IMR-90 (cell line): ENCODE measurements at regions not wholly inside any gene's neighbourhood (a gene's known extent, or its start where the extent isn't known, plus 50 kb on each side); places are given as distances from the start of the nearest gene placed in this dataset.

Experiments
- ATAC-seq: fragments of 200-7000 bp; cut with Tn5 transposase; 2 replicates; pipeline ENCODE4 v1.9.1; 2020; ENCODE audit warnings: low read depth, mild to moderate bottlenecking, moderate library complexity
- BruUV-seq: library from RNA; stranded (reverse); fragments of 400-500 nt; replicated peaks from 2 replicates; lab custom pipeline; 2021; lab: Mats Ljungman, UMichigan
- CTCF ChIA-PET: fragments of 300-600 bp; formaldehyde crosslinking; extraction: SDS; loops from one replicate; lab custom pipeline; 2021; ENCODE audit warnings: antibody characterized with exemption; lab: Yijun Ruan, JAX
- POLR2A ChIA-PET: fragments of 300-600 bp; sonication (Branson Sonifier 250); formaldehyde crosslinking; loops from one replicate; lab custom pipeline; 2022; ENCODE audit warnings: antibody characterized with exemption; ENCODE audit not compliant: unreplicated experiment; lab: Charles Lee
- DNase-seq: peaks from one replicate; pipeline ENCODE4 v3.0.0; 2013
- H2AFZ ChIP-seq: replicated peaks from 2 replicates; pipeline ENCODE3; 2013; ENCODE audit warnings: low read length, mild to moderate bottlenecking; ENCODE audit not compliant: poor library complexity
- H2AK5ac ChIP-seq: 2 replicates; pipeline ENCODE4 v1.6.1; 2013; ENCODE audit warnings: low read depth, low read length, inconsistent platforms
- H2AK9ac ChIP-seq: replicated peaks from 2 replicates; pipeline ENCODE3; 2013; ENCODE audit warnings: mild to moderate bottlenecking, low read depth, low read length, moderate library complexity; ENCODE audit not compliant: poor library complexity
- H2BK120ac ChIP-seq: 2 replicates; pipeline ENCODE4 v1.6.1; 2013; ENCODE audit warnings: low read depth, low read length, inconsistent platforms
- H2BK15ac ChIP-seq: 3 replicates; pipeline ENCODE4 v1.6.1; 2013; ENCODE audit warnings: low read depth, low read length, inconsistent platforms
- H2BK20ac ChIP-seq: 2 replicates; pipeline ENCODE4 v1.6.1; 2013; ENCODE audit warnings: low read depth, mild to moderate bottlenecking, inconsistent platforms, low read length, moderate library complexity
- H2BK5ac ChIP-seq: 2 replicates; pipeline ENCODE4 v1.6.1; 2013; ENCODE audit warnings: mild to moderate bottlenecking, low read depth, low read length, inconsistent platforms; ENCODE audit not compliant: poor library complexity, severe bottlenecking
- H3K14ac ChIP-seq: replicated peaks from 2 replicates; pipeline ENCODE4 v1.6.1; 2013; ENCODE audit warnings: low read depth, low read length, inconsistent platforms
- H3K18ac ChIP-seq: 2 replicates; pipeline ENCODE4 v1.6.1; 2013; ENCODE audit warnings: low read depth, low read length, control low read depth
- H3K23ac ChIP-seq: 2 replicates; pipeline ENCODE4 v1.6.1; 2013; ENCODE audit warnings: low read depth, low read length, inconsistent platforms
- H3K27ac ChIP-seq: 2 replicates; pipeline ENCODE4 v1.5.1; 2013; ENCODE audit warnings: mild to moderate bottlenecking, control low read depth, low read length; ENCODE audit not compliant: insufficient read depth
- H3K27me3 ChIP-seq: 2 replicates; pipeline ENCODE4 v1.6.1; 2013; ENCODE audit warnings: low read length; ENCODE audit not compliant: control insufficient read depth, insufficient read depth
- H3K36me3 ChIP-seq: 2 replicates; pipeline ENCODE4 v1.6.1; 2013; ENCODE audit warnings: low read length, mixed read lengths; ENCODE audit not compliant: control insufficient read depth, insufficient read depth
- H3K4ac ChIP-seq: 2 replicates; pipeline ENCODE4 v1.6.1; 2013; ENCODE audit warnings: low read depth, low read length, inconsistent platforms
- H3K4me1 ChIP-seq: 2 replicates; pipeline ENCODE4 v1.6.1; 2013; ENCODE audit warnings: low read length, mixed read lengths; ENCODE audit not compliant: control insufficient read depth, insufficient read depth
- H3K4me2 ChIP-seq: 2 replicates; pipeline ENCODE4 v1.6.1; 2013; ENCODE audit warnings: low read depth, mild to moderate bottlenecking, control low read depth, low read length, moderate library complexity
- H3K4me3 ChIP-seq: 2 replicates; pipeline ENCODE4 v1.5.1; 2013; ENCODE audit warnings: low read depth, mild to moderate bottlenecking, control low read depth, low read length, moderate library complexity; ENCODE audit not compliant: insufficient read depth
- H3K56ac ChIP-seq: 2 replicates; pipeline ENCODE4 v1.6.1; 2013; ENCODE audit warnings: low read length, inconsistent platforms; ENCODE audit not compliant: insufficient read depth; ENCODE audit errors: extremely low read depth
- H3K79me1 ChIP-seq, 2 experiments: 2 replicates each; pipeline ENCODE4 v1.6.1; 2013; ENCODE audit warnings: low read length in 2 of 2, inconsistent platforms in 1 of 2, low read depth in 1 of 2
- H3K9ac ChIP-seq: 2 replicates; pipeline ENCODE4 v1.6.1; 2013; ENCODE audit warnings: low read depth, low read length, control low read depth
- H3K9me1 ChIP-seq: 2 replicates; pipeline ENCODE4 v1.6.1; 2013; ENCODE audit warnings: low read length, inconsistent platforms; ENCODE audit not compliant: insufficient read depth
- H3K9me3 ChIP-seq: 2 replicates; pipeline ENCODE4 v1.6.1; 2013; ENCODE audit warnings: low read length; ENCODE audit not compliant: control insufficient read depth, insufficient read depth
- H4K20me1 ChIP-seq: 2 replicates; pipeline ENCODE4 v1.6.1; 2013; ENCODE audit warnings: low read length, inconsistent platforms; ENCODE audit not compliant: insufficient read depth
- H4K5ac ChIP-seq: 2 replicates; pipeline ENCODE4 v1.6.1; 2013; ENCODE audit warnings: mild to moderate bottlenecking, low read depth, low read length, control low read depth
- H4K8ac ChIP-seq, 2 experiments: 2 replicates each; pipeline ENCODE4 v1.6.1; 2013; ENCODE audit warnings: low read depth in 2 of 2, low read length in 2 of 2, control low read depth in 1 of 2, inconsistent platforms in 1 of 2
- H4K91ac ChIP-seq: 2 replicates; pipeline ENCODE4 v1.6.1; 2013; ENCODE audit warnings: low read depth, low read length, inconsistent platforms; ENCODE audit not compliant: insufficient read depth
- CHD1 ChIP-seq: IDR thresholded peaks from 2 replicates; pipeline ENCODE4 v1.6.1; 2012; ENCODE audit warnings: low read depth, low read length, improper control_type of control experiment
- MAFK ChIP-seq: IDR thresholded peaks from 2 replicates; pipeline ENCODE4 v1.6.1; 2012; ENCODE audit warnings: low read depth, low read length, improper control_type of control experiment
- NFE2L2 ChIP-seq: fragments of 150-350 bp; IDR thresholded peaks from 2 replicates; pipeline ENCODE4 v1.6.1; 2016; ENCODE audit warnings: low read depth, mild to moderate bottlenecking, low read length
- WGBS, 2 experiments: methylation state at CpG; one replicate each; pipeline versions ENCODE4 v1.1.5 to v1.1.7; 2013; ENCODE audit warnings: missing lambda C conversion rate in 2 of 2; ENCODE audit not compliant: insufficient read length in 1 of 2; ENCODE audit errors: extremely low coverage in 2 of 2; 5-methylcytosine and 5-hydroxymethylcytosine counted together
- dilution Hi-C: fragments of 300-500 bp; cut with HindIII; formaldehyde crosslinking; loops from one replicate; pipeline ENCODE4 v1.14.3; 2018; ENCODE audit warnings: low sequenced_read_pairs; ENCODE audit not compliant: unreplicated experiment
- in situ Hi-C: fragments of 300-500 bp; cut with MboI; formaldehyde crosslinking; loops from 3 replicates; pipeline ENCODE4 v1.14.3; 2019; ENCODE audit warnings: low sequenced_read_pairs, inconsistent platforms, mixed read lengths
- intact Hi-C: fragments of 100-400 bp; cut with micrococcal nuclease; formaldehyde crosslinking; loops from 2 replicates; pipeline ENCODE4 v1.10.0; 2022
- TF ChIP-seq, protein P1 (sequence below): conservative IDR thresholded peaks from 2 replicates; pipeline ENCODE4 v1.5.1; 2012; ENCODE audit warnings: mild to moderate bottlenecking, low read depth, low read length, improper control_type of control experiment

DNA sequence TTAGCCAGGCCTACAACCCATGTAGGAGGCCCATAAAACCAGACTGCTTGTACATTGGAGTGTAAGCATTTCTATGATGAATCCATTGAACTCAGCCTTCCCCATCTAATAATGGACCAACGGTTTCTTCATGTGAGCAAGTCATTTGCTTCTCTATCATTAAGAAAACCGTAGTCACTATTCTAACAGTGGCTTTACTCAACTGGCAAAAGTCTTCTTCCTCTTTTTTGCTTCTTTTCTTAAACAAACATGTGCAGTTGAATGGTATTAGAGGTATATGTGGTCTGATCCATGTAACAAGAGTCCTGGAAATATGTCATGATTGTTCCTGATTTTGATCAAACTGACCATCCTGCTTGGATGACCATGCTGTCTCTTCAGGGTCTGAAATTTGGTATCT lies 132.4 kb upstream of the STXBP5 start:
- no CpG with 5 or more reads among the region's 2 CpGs for WGBS, 2 experiments
- intact Hi-C loops = no loop called here

More for the DNA sequence above, 132.4 kb upstream of the STXBP5 start:
- CTCF ChIA-PET = no interaction called here
- Histone ChIP-seq H3K4me3 (no peak overlapping the region), H3K4me2 (no peak overlapping the region), H2AK5ac (no peak overlapping the region), H3K9ac (no peak overlapping the region), H3K14ac (no peak overlapping the region), H2BK120ac (no peak overlapping the region), H2BK20ac (no peak overlapping the region), H3K56ac (no peak overlapping the region), H3K36me3 (no peaks in the 10 kb centered on the region), H3K23ac (no peak overlapping the region), H2BK5ac (no peak overlapping the region), H3K9me3 (peaks cover 5% of the 10 kb centered on the region; the same call in 1 of the 2 replicates), H4K91ac (no peak overlapping the region), H4K8ac (no peak overlapping the region), H4K20me1 (no peaks in the 10 kb centered on the region), H3K4me1 (no peaks in the 10 kb centered on the region), H4K5ac (no peak overlapping the region), H3K18ac (no peak overlapping the region), H3K27ac (no peak overlapping the region), H2AFZ (no peak overlapping the region), H3K79me1 (no peaks in the 10 kb centered on the region), H3K27me3 (no peaks in the 10 kb centered on the region), H3K4ac (no peak overlapping the region), H2BK15ac (no peak overlapping the region), H3K9me1 (no peaks in the 10 kb centered on the region), H2AK9ac (no peak overlapping the region)
- dilution Hi-C loops = no loop called here
- BruUV-seq = no TSS peak
- TF ChIP-seq NFE2L2 = no peak
- TF ChIP-seq MAFK = no peak
- TF ChIP-seq, protein P1, sequence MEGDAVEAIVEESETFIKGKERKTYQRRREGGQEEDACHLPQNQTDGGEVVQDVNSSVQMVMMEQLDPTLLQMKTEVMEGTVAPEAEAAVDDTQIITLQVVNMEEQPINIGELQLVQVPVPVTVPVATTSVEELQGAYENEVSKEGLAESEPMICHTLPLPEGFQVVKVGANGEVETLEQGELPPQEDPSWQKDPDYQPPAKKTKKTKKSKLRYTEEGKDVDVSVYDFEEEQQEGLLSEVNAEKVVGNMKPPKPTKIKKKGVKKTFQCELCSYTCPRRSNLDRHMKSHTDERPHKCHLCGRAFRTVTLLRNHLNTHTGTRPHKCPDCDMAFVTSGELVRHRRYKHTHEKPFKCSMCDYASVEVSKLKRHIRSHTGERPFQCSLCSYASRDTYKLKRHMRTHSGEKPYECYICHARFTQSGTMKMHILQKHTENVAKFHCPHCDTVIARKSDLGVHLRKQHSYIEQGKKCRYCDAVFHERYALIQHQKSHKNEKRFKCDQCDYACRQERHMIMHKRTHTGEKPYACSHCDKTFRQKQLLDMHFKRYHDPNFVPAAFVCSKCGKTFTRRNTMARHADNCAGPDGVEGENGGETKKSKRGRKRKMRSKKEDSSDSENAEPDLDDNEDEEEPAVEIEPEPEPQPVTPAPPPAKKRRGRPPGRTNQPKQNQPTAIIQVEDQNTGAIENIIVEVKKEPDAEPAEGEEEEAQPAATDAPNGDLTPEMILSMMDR = no peak
- no peak for TF ChIP-seq CHD1
- in situ Hi-C loops = no loop called here
- POLR2A ChIA-PET = no interaction called here
- ATAC-seq (no peak), DNase-seq (no peak)
